ENCODE measurements at regions not wholly inside any gene's neighbourhood (a gene's known extent, or its start where the extent isn't known, plus 50 kb on each side); places are given as distances from the start of the nearest gene placed in this dataset.

GRCh38 chr3:18527691-18528090 is 102.6 kb upstream of the SATB1 start:
- ChIA-PET POLR2A (ENCODE audit: partially characterized antibody) (no interaction called here), CTCF (ENCODE audit: partially characterized antibody) (no interaction called here)
- no peaks in the 10 kb centered on the region for H3K4me1 ChIP-seq (replicated peaks in 1 of 4; ENCODE audit: control insufficient read depth in 3 of 4, insufficient read depth in 4 of 4, low read length in 3 of 4)
- no peak overlapping the region for H4K8ac ChIP-seq (ENCODE audit: extremely low read depth, insufficient read depth, low read length)
- H3K9me3 ChIP-seq (ENCODE audit: insufficient read depth in 2 of 2, low read depth in 1 of 2, low read length in 1 of 2): 0 out of 4 replicates have a peak, but pooled peaks cover 0 to 3% of the 10 kb centered on the region in 2 experiments
- H3K27me3 ChIP-seq (replicated peaks in 1 of 4; ENCODE audit: control insufficient read depth in 3 of 4, extremely low read depth in 1 of 4, insufficient read depth in 3 of 4, low read length in 3 of 4): no peaks in the 10 kb centered on the region
- no peaks in the 10 kb centered on the region for H3K79me1 ChIP-seq (ENCODE audit: low read depth, low read length)
- no peak overlapping the region for H3K23ac ChIP-seq (ENCODE audit: insufficient read length)
- no peak overlapping the region for H2AFZ ChIP-seq (ENCODE audit: low read length)
- no peak overlapping the region for H3K14ac ChIP-seq (ENCODE audit: insufficient read length)
- no peaks in the 10 kb centered on the region for H3K79me2 ChIP-seq (ENCODE audit: control insufficient read depth in 1 of 2, insufficient read depth in 2 of 2, low read length in 2 of 2)
- H2BK120ac ChIP-seq (replicated peaks; ENCODE audit: low read depth, low read length): no peak overlapping the region
- no peaks in the 10 kb centered on the region for H3K36me3 ChIP-seq (ENCODE audit: control insufficient read depth in 2 of 4, insufficient read depth in 4 of 4, low read length in 3 of 4)
- H2BK20ac ChIP-seq (ENCODE audit: low read length): no peak overlapping the region
- H2BK15ac ChIP-seq (ENCODE audit: low read length): no peak overlapping the region
- no peak overlapping the region for H3K4me3 ChIP-seq (ENCODE audit: extremely low read depth in 1 of 4, insufficient read depth in 2 of 4, low read depth in 3 of 4, low read length in 4 of 4)
- no peak overlapping the region for H2BK5ac ChIP-seq (ENCODE audit: low read depth, low read length)
- no peak overlapping the region for H4K5ac ChIP-seq (ENCODE audit: insufficient read length, low read depth, low read length)
- H3K9ac ChIP-seq (replicated peaks in 1 of 4; ENCODE audit: extremely low read depth in 1 of 4, low read depth in 3 of 4, low read length in 3 of 4): no peak overlapping the region
- H2BK12ac ChIP-seq (ENCODE audit: low read depth, low read length): no peak overlapping the region
- FAIRE-seq: peak; percentile 19
- no peak overlapping the region for H2AK5ac ChIP-seq (ENCODE audit: low read depth, low read length)
- no peaks in the 10 kb centered on the region for H3K23me2 ChIP-seq (ENCODE audit: low read depth, low read length)
- no peak overlapping the region for H3K18ac ChIP-seq (ENCODE audit: extremely low read depth, low read length)
- no peak overlapping the region for H3K4ac ChIP-seq (replicated peaks; ENCODE audit: insufficient read length, low read depth, low read length)
- H3K4me2 ChIP-seq (ENCODE audit: insufficient read depth in 1 of 2, low read depth in 2 of 2, low read length in 2 of 2): no peak overlapping the region
- H4K91ac ChIP-seq (replicated peaks; ENCODE audit: insufficient read length, low read length): no peak overlapping the region
- H4K20me1 ChIP-seq (replicated peaks in 1 of 2; ENCODE audit: control insufficient read depth in 1 of 2, insufficient read depth in 2 of 2, low read length in 2 of 2): no peaks in the 10 kb centered on the region
- H3K56ac ChIP-seq (replicated peaks; ENCODE audit: insufficient read length, low read depth, low read length): no peak overlapping the region
- no peak overlapping the region for H3K27ac ChIP-seq (ENCODE audit: low read depth, low read length)
- DNase-seq (ENCODE audit: low read depth in 1 of 2, low spot score in 2 of 2): no peak
- no peak for TF ChIP-seq GABPA (IDR thresholded peaks at IDR 0.05; ENCODE audit: borderline replicate concordance, insufficient read depth, low read length)
- no peak for TF ChIP-seq SRF (IDR thresholded peaks at IDR 0.05; ENCODE audit: low read depth, low read length)
- no peak for TF ChIP-seq POLR2A (IDR thresholded peaks at IDR 0.05; ENCODE audit: control extremely low read depth in 1 of 2, low read depth in 2 of 2, low read length in 2 of 2)
- no peak for TF ChIP-seq RXRA (IDR thresholded peaks at IDR 0.05; ENCODE audit: insufficient read depth, low read depth, low read length)
- no peak for TF ChIP-seq HDAC2 (IDR thresholded peaks at IDR 0.05; ENCODE audit: borderline replicate concordance in 1 of 2, low read depth in 2 of 2, low read length in 2 of 2)
- no peak for TF ChIP-seq BACH1 (IDR thresholded peaks at IDR 0.05; ENCODE audit: low read length)
- no peak for TF ChIP-seq SP1 (IDR thresholded peaks at IDR 0.05; ENCODE audit: low read depth, low read length)
- no peak for TF ChIP-seq CBX8 (IDR thresholded peaks at IDR 0.05; ENCODE audit: borderline replicate concordance, low read depth, low read length)
- TF ChIP-seq RAD21 (IDR thresholded peaks at IDR 0.05 in 1 of 2, conservative IDR thresholded peaks at IDR 0.05 in 1 of 2; ENCODE audit: low read depth in 2 of 2, low read length in 2 of 2): no peak
- no peak for TF ChIP-seq CEBPB (IDR thresholded peaks at IDR 0.05; ENCODE audit: low read depth, low read length)
- TF ChIP-seq POLR2AphosphoS5 (IDR thresholded peaks at IDR 0.05; ENCODE audit: low read depth, low read length): no peak
- no peak for TF ChIP-seq TCF12 (IDR thresholded peaks at IDR 0.05; ENCODE audit: low read depth, low read length)
- no peak for TF ChIP-seq BRCA1 (IDR thresholded peaks at IDR 0.05; ENCODE audit: low read depth, low read length)
- TF ChIP-seq ATF2 (IDR thresholded peaks at IDR 0.05; ENCODE audit: low read length): no peak
- no peak for TF ChIP-seq MAX (IDR thresholded peaks at IDR 0.05)

Measured in H1 (cell line).